ENCODE measurements at regions not wholly inside any gene's neighbourhood (a gene's known extent, or its start where the extent isn't known, plus 50 kb on each side); places are given as distances from the start of the nearest gene placed in this dataset.

GRCh38 chr5:174589011-174589410 lies 135.4 kb upstream of the MSX2 start:
- no peak for DNase-seq

GRCh38 chr5:174589599-174589998 lies 134.8 kb upstream of the MSX2 start:
- DNase-seq = no peak

- DNase-seq = no peak
Measured at GRCh38 chr5:174590820-174591219, 133.6 kb upstream of the MSX2 start.

- no peak for DNase-seq
Measured at GRCh38 chr5:174596429-174596828, 128.0 kb upstream of the MSX2 start.

GRCh38 chr5:174599992-174600391 lies 124.4 kb upstream of the MSX2 start:
- no peak for DNase-seq

GRCh38 chr5:174601946-174602345 lies 122.4 kb upstream of the MSX2 start:
- DNase-seq = no peak

- DNase-seq = no peak
Measured at GRCh38 chr5:174606153-174606552, 118.2 kb upstream of the MSX2 start.

GRCh38 chr5:174606646-174607045 lies 117.7 kb upstream of the MSX2 start:
- no peak for DNase-seq

- DNase-seq = no peak
Measured at GRCh38 chr5:174607205-174607604, 117.2 kb upstream of the MSX2 start.

- no peak for DNase-seq
Measured at GRCh38 chr5:174607916-174608315, 116.5 kb upstream of the MSX2 start.

- DNase-seq = no peak
Measured at GRCh38 chr5:174608631-174609097, 115.7 kb upstream of the MSX2 start.

GRCh38 chr5:174609116-174609515 lies 115.3 kb upstream of the MSX2 start:
- DNase-seq = no peak

- DNase-seq = peak; percentile 16 to 52 (median 24)
Measured at GRCh38 chr5:174610968-174611367, 113.4 kb upstream of the MSX2 start.

- no peak for DNase-seq
Measured at GRCh38 chr5:174612686-174613085, 111.7 kb upstream of the MSX2 start.

GRCh38 chr5:174614500-174615135 lies 109.8 kb upstream of the MSX2 start:
- no peak for DNase-seq

- no peak for DNase-seq
Measured at GRCh38 chr5:174616036-174616435, 108.3 kb upstream of the MSX2 start.

- no peak for DNase-seq
Measured at GRCh38 chr5:174617285-174617684, 107.1 kb upstream of the MSX2 start.

- no peak for DNase-seq
Measured at GRCh38 chr5:174617910-174618309, 106.5 kb upstream of the MSX2 start.

GRCh38 chr5:174618589-174618988 lies 105.8 kb upstream of the MSX2 start:
- DNase-seq = no peak

GRCh38 chr5:174622067-174622466 lies 102.3 kb upstream of the MSX2 start:
- DNase-seq = no peak

GRCh38 chr5:174623018-174623417 lies 101.4 kb upstream of the MSX2 start:
- no peak for DNase-seq

- no peak for DNase-seq
Measured at GRCh38 chr5:174623433-174624019, 100.9 kb upstream of the MSX2 start.

- no peak for DNase-seq
Measured at GRCh38 chr5:174624733-174625522, 99.5 kb upstream of the MSX2 start.

All from muscle of back (tissue), 3 donors.